IMR-90 (cell line): ENCODE measurements at regions not wholly inside any gene's neighbourhood (a gene's known extent, or its start where the extent isn't known, plus 50 kb on each side); places are given as distances from the start of the nearest gene placed in this dataset.

ENCODE experiments used
- ATAC-seq: fragments of 200-7000 bp; cut with Tn5 transposase; 2 replicates; pipeline ENCODE4 v1.9.1; 2020; ENCODE audit warnings: low read depth, mild to moderate bottlenecking, moderate library complexity
- BruUV-seq: library from RNA; stranded (reverse); fragments of 400-500 nt; replicated peaks from 2 replicates; lab custom pipeline; 2021; lab: Mats Ljungman, UMichigan
- CTCF ChIA-PET: fragments of 300-600 bp; formaldehyde crosslinking; extraction: SDS; loops from one replicate; lab custom pipeline; 2021; ENCODE audit warnings: antibody characterized with exemption; lab: Yijun Ruan, JAX
- POLR2A ChIA-PET: fragments of 300-600 bp; sonication (Branson Sonifier 250); formaldehyde crosslinking; loops from one replicate; lab custom pipeline; 2022; ENCODE audit warnings: antibody characterized with exemption; ENCODE audit not compliant: unreplicated experiment; lab: Charles Lee
- DNase-seq: peaks from one replicate; pipeline ENCODE4 v3.0.0; 2013
- H2AFZ ChIP-seq: replicated peaks from 2 replicates; pipeline ENCODE3; 2013; ENCODE audit warnings: low read length, mild to moderate bottlenecking; ENCODE audit not compliant: poor library complexity
- H2AK5ac ChIP-seq: 2 replicates; pipeline ENCODE4 v1.6.1; 2013; ENCODE audit warnings: low read depth, low read length, inconsistent platforms
- H2AK9ac ChIP-seq: replicated peaks from 2 replicates; pipeline ENCODE3; 2013; ENCODE audit warnings: mild to moderate bottlenecking, low read depth, low read length, moderate library complexity; ENCODE audit not compliant: poor library complexity
- H2BK120ac ChIP-seq: 2 replicates; pipeline ENCODE4 v1.6.1; 2013; ENCODE audit warnings: low read depth, low read length, inconsistent platforms
- H2BK15ac ChIP-seq: 3 replicates; pipeline ENCODE4 v1.6.1; 2013; ENCODE audit warnings: low read depth, low read length, inconsistent platforms
- H2BK20ac ChIP-seq: 2 replicates; pipeline ENCODE4 v1.6.1; 2013; ENCODE audit warnings: low read depth, mild to moderate bottlenecking, inconsistent platforms, low read length, moderate library complexity
- H2BK5ac ChIP-seq: 2 replicates; pipeline ENCODE4 v1.6.1; 2013; ENCODE audit warnings: mild to moderate bottlenecking, low read depth, low read length, inconsistent platforms; ENCODE audit not compliant: poor library complexity, severe bottlenecking
- H3K14ac ChIP-seq: replicated peaks from 2 replicates; pipeline ENCODE4 v1.6.1; 2013; ENCODE audit warnings: low read depth, low read length, inconsistent platforms
- H3K18ac ChIP-seq: 2 replicates; pipeline ENCODE4 v1.6.1; 2013; ENCODE audit warnings: low read depth, low read length, control low read depth
- H3K23ac ChIP-seq: 2 replicates; pipeline ENCODE4 v1.6.1; 2013; ENCODE audit warnings: low read depth, low read length, inconsistent platforms
- H3K27ac ChIP-seq: 2 replicates; pipeline ENCODE4 v1.5.1; 2013; ENCODE audit warnings: mild to moderate bottlenecking, control low read depth, low read length; ENCODE audit not compliant: insufficient read depth
- H3K27me3 ChIP-seq: 2 replicates; pipeline ENCODE4 v1.6.1; 2013; ENCODE audit warnings: low read length; ENCODE audit not compliant: control insufficient read depth, insufficient read depth
- H3K36me3 ChIP-seq: 2 replicates; pipeline ENCODE4 v1.6.1; 2013; ENCODE audit warnings: low read length, mixed read lengths; ENCODE audit not compliant: control insufficient read depth, insufficient read depth
- H3K4ac ChIP-seq: 2 replicates; pipeline ENCODE4 v1.6.1; 2013; ENCODE audit warnings: low read depth, low read length, inconsistent platforms
- H3K4me1 ChIP-seq: 2 replicates; pipeline ENCODE4 v1.6.1; 2013; ENCODE audit warnings: low read length, mixed read lengths; ENCODE audit not compliant: control insufficient read depth, insufficient read depth
- H3K4me2 ChIP-seq: 2 replicates; pipeline ENCODE4 v1.6.1; 2013; ENCODE audit warnings: low read depth, mild to moderate bottlenecking, control low read depth, low read length, moderate library complexity
- H3K4me3 ChIP-seq: 2 replicates; pipeline ENCODE4 v1.5.1; 2013; ENCODE audit warnings: low read depth, mild to moderate bottlenecking, control low read depth, low read length, moderate library complexity; ENCODE audit not compliant: insufficient read depth
- H3K56ac ChIP-seq: 2 replicates; pipeline ENCODE4 v1.6.1; 2013; ENCODE audit warnings: low read length, inconsistent platforms; ENCODE audit not compliant: insufficient read depth; ENCODE audit errors: extremely low read depth
- H3K79me1 ChIP-seq, 2 experiments: 2 replicates each; pipeline ENCODE4 v1.6.1; 2013; ENCODE audit warnings: low read length in 2 of 2, inconsistent platforms in 1 of 2, low read depth in 1 of 2
- H3K9ac ChIP-seq: 2 replicates; pipeline ENCODE4 v1.6.1; 2013; ENCODE audit warnings: low read depth, low read length, control low read depth
- H3K9me1 ChIP-seq: 2 replicates; pipeline ENCODE4 v1.6.1; 2013; ENCODE audit warnings: low read length, inconsistent platforms; ENCODE audit not compliant: insufficient read depth
- H3K9me3 ChIP-seq: 2 replicates; pipeline ENCODE4 v1.6.1; 2013; ENCODE audit warnings: low read length; ENCODE audit not compliant: control insufficient read depth, insufficient read depth
- H4K20me1 ChIP-seq: 2 replicates; pipeline ENCODE4 v1.6.1; 2013; ENCODE audit warnings: low read length, inconsistent platforms; ENCODE audit not compliant: insufficient read depth
- H4K5ac ChIP-seq: 2 replicates; pipeline ENCODE4 v1.6.1; 2013; ENCODE audit warnings: mild to moderate bottlenecking, low read depth, low read length, control low read depth
- H4K8ac ChIP-seq, 2 experiments: 2 replicates each; pipeline ENCODE4 v1.6.1; 2013; ENCODE audit warnings: low read depth in 2 of 2, low read length in 2 of 2, control low read depth in 1 of 2, inconsistent platforms in 1 of 2
- H4K91ac ChIP-seq: 2 replicates; pipeline ENCODE4 v1.6.1; 2013; ENCODE audit warnings: low read depth, low read length, inconsistent platforms; ENCODE audit not compliant: insufficient read depth
- BHLHE40 ChIP-seq: fragments of 150-350 bp; IDR thresholded peaks from 2 replicates; pipeline ENCODE4 v1.6.1; 2016; ENCODE audit warnings: mild to moderate bottlenecking, low read depth, low read length
- FOS ChIP-seq: fragments of 150-350 bp; IDR thresholded peaks from 2 replicates; pipeline ENCODE4 v1.6.1; 2016; ENCODE audit warnings: low read depth, low read length
- RAD21 ChIP-seq: IDR thresholded peaks from 2 replicates; pipeline ENCODE4 v1.6.1; 2012; ENCODE audit warnings: low read length, improper control_type of control experiment
- RCOR1 ChIP-seq: IDR thresholded peaks from 2 replicates; pipeline ENCODE4 v1.6.1; 2012; ENCODE audit warnings: mild to moderate bottlenecking, low read length, improper control_type of control experiment; ENCODE audit not compliant: insufficient replicate concordance
- SMC3 ChIP-seq: fragments of 150-350 bp; IDR thresholded peaks from 2 replicates; pipeline ENCODE4 v1.6.1; 2016; ENCODE audit warnings: low read depth, mild to moderate bottlenecking, antibody characterized with exemption, low read length, moderate library complexity
- WGBS, 2 experiments: methylation state at CpG; one replicate each; pipeline versions ENCODE4 v1.1.5 to v1.1.7; 2013; ENCODE audit warnings: missing lambda C conversion rate in 2 of 2; ENCODE audit not compliant: insufficient read length in 1 of 2; ENCODE audit errors: extremely low coverage in 2 of 2; 5-methylcytosine and 5-hydroxymethylcytosine counted together
- dilution Hi-C: fragments of 300-500 bp; cut with HindIII; formaldehyde crosslinking; loops from one replicate; pipeline ENCODE4 v1.14.3; 2018; ENCODE audit warnings: low sequenced_read_pairs; ENCODE audit not compliant: unreplicated experiment
- in situ Hi-C: fragments of 300-500 bp; cut with MboI; formaldehyde crosslinking; loops from 3 replicates; pipeline ENCODE4 v1.14.3; 2019; ENCODE audit warnings: low sequenced_read_pairs, inconsistent platforms, mixed read lengths
- intact Hi-C: fragments of 100-400 bp; cut with micrococcal nuclease; formaldehyde crosslinking; loops from 2 replicates; pipeline ENCODE4 v1.10.0; 2022

GRCh38 chr18:41537666-41538065 lies 417.4 kb upstream of the PIK3C3 start:
- Histone ChIP-seq H2BK15ac (no peak overlapping the region), H3K9me3 (no peaks in the 10 kb centered on the region), H3K4ac (no peak overlapping the region), H3K27ac (no peak overlapping the region), H3K4me3 (no peak overlapping the region), H3K36me3 (no peaks in the 10 kb centered on the region), H4K20me1 (no peaks in the 10 kb centered on the region), H3K14ac (no peak overlapping the region), H4K5ac (no peak overlapping the region), H4K8ac (no peak overlapping the region), H3K18ac (no peak overlapping the region), H2BK120ac (no peak overlapping the region), H2BK20ac (no peak overlapping the region), H3K4me2 (no peak overlapping the region), H2AFZ (no peak overlapping the region), H3K23ac (no peak overlapping the region), H4K91ac (no peak overlapping the region), H3K56ac (no peak overlapping the region), H3K9ac (no peak overlapping the region), H3K27me3 (no peaks in the 10 kb centered on the region), H3K4me1 (no peaks in the 10 kb centered on the region), H3K9me1 (no peaks in the 10 kb centered on the region), H2AK5ac (no peak overlapping the region), H2BK5ac (no peak overlapping the region), H3K79me1 (no peaks in the 10 kb centered on the region), H2AK9ac (no peak overlapping the region)
- ATAC-seq (no peak), DNase-seq (no peak)
- BruUV-seq = no TSS peak
- ChIA-PET POLR2A (no interaction called here), CTCF (no interaction called here)
- WGBS, 2 experiments = 7% methylated on average over 2 of the region's 3 CpGs; no CpG with 5 or more reads in 1 of the 2 experiments
- TF ChIP-seq SMC3 (no peak), FOS (no peak), BHLHE40 (no peak), RAD21 (no peak), RCOR1 (no peak)
- dilution Hi-C loops = no loop called here
- intact Hi-C loops = no loop called here
- in situ Hi-C loops = no loop called here
